Inflammatory macrophage (primary cell): ENCODE measurements at regions not wholly inside any gene's neighbourhood (a gene's known extent, or its start where the extent isn't known, plus 50 kb on each side); places are given as distances from the start of the nearest gene placed in this dataset.
"Not testable (repeated sequence)": the region's sequence is repeated elsewhere in the genome, so short reads cannot be mapped to it uniquely, and the experiment has no call there.

ENCODE experiments used
- DNase-seq, 2 donors: peaks; one replicate each; pipeline ENCODE4 v3.0.0-alpha.2; 2020 to 2022

DNA sequence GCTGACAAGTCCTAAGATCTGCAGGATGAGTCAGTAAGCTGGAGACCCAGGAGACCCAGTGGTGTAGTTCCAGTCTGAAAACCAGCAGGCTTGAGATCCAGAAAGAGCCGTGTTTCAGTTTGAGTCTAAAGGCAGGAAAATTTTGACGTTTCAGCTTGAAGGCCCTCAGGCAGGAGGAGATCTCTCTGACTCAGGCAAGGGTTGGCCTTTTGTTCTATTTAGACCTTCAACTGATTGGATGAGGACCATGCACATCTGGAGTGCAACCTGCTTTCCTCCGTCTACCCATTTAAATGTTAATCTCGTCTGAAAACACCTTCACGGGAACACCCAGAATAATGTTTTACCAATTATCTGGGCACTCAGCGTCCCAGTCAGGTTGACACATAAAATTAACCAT lies 69.5 kb downstream of the NPIPA7 start:
- not testable (repeated sequence) for DNase-seq

DNA sequence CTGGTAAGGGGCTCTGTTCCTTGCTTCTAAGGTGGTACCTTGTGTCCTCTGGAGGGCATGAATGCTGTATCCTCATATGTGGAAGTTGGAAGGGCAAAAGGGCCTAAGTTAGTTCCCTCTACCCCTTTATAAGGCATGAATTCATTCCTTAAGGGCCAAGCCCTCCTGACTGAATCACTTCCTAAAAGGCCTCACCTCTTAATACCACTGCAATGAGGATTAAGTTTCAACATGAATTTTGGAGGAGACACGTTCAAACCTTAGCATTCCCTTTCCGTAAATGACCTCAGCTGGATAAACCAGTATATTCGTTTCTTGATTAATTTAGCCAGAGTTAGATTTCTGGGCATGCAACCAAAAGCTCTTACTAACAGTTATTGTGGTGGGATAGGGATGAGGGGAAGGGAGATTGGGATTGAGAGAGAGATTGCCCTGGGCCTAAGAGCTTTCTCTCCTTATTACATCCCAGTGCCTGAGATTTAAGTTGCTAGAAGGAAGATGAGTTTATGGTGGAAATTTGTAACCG lies 70.8 kb downstream of the NPIPA7 start:
- not testable (repeated sequence) for DNase-seq

DNA sequence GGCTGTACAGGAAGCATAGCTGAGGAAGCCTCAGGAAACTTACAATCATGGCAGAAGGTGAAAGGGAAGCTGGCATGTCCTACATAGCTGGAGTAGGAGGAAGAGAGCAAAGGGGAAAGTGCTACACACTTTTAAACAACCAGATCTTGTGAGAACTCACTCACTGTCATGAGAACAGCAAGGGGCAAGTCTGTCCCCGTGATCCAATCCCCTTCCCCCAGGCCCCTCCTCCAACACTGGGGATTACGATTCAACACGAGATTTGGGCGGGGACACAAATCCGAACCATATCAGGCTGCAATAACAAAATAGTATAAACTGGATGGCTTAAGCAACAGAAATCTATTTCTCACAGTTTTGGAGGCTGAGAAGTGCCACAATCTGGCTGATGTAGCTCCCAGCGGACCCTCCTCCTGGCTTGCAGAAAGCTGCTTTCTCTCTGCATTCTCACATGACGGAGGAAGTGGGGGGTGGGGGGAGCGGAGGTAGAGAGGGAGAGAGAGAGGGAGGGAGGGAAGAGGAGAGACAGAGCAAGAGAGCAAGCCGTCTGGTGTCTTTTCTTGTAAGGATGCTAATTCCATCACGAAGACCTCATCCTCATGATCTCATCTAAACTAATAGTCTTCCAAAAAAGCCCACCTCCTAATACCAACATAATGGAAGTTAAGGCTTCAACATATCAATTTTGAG lies 72.9 kb downstream of the NPIPA7 start:
- not testable (repeated sequence) for DNase-seq

GRCh38 chr16:16458579-16458978 lies 79.6 kb downstream of the NPIPA7 start:
- DNase-seq: not testable (repeated sequence)

DNA sequence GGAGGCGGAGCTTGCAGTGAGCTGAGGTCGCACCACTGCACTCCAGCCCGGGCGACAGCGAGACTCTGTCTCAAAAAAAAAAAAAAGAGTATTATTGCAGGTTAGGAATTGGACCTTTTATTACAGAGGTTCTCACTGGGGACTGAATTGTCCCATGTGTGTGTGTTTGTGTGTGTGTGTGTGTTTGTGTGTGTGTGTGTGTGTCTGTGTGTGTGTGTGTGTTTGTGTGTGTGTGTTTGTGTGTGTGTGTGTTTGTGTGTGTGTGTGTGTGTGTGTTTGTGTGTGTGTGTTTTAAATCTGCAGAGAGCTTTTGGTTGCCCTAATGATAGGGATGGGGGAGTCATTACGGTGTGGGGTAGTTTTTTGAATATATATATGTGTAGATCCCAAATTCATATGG lies 84.9 kb downstream of the NPIPA7 start:
- DNase-seq: not testable (repeated sequence)

GRCh38 chr16:16488919-16489318 lies 110.0 kb downstream of the NPIPA7 start:
- not testable (repeated sequence) for DNase-seq

GRCh38 chr16:16489466-16489865 lies 110.5 kb downstream of the NPIPA7 start:
- not testable (repeated sequence) for DNase-seq

DNA sequence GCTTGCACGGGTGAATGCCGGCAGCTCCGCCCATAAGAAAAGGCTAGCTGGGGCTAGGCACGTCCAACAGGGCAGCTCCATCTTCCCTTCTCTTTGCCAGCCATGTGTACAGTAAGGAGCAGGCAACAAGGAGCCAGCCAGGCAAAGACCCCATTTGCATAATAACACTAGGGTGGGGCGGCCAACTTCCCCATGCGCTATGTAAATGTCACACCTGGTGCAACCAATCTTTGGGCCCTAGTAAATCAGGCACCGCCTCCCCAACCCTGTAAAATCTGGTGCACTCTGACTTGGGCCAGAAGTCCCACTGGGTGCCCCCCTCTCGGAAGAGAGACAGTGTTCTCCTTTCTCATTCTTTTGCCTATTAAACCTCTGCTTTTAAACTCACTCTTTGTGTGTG lies 115.2 kb downstream of the NPIPA7 start:
- not testable (repeated sequence) for DNase-seq

- DNase-seq: not testable (repeated sequence)
Measured at GRCh38 chr16:16494998-16495397, 116.1 kb downstream of the NPIPA7 start.

- not testable (repeated sequence) for DNase-seq
Measured at GRCh38 chr16:16499875-16500274, 120.9 kb downstream of the NPIPA7 start.

GRCh38 chr16:16507041-16507440 lies 128.1 kb downstream of the NPIPA7 start:
- DNase-seq: not testable (repeated sequence)

DNA sequence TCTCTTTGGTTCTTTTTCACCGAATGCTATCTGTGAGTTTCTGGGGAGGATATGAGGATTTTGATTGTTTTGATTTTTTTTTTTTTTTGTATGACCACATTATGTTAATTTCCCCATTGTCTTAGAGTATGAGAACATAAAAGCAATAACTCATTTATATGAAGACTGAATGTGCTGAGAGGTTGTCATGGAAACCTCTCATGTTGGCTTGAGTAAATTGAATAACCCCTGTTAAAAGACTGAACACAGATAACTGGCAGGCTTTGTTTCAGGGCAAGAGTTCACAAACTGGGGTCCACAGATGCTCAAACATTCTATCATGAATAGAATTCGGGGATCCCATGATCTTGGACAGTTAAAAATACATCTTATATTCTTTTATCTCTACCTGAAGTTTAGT lies 129.4 kb downstream of the NPIPA7 start:
- not testable (repeated sequence) for DNase-seq

DNA sequence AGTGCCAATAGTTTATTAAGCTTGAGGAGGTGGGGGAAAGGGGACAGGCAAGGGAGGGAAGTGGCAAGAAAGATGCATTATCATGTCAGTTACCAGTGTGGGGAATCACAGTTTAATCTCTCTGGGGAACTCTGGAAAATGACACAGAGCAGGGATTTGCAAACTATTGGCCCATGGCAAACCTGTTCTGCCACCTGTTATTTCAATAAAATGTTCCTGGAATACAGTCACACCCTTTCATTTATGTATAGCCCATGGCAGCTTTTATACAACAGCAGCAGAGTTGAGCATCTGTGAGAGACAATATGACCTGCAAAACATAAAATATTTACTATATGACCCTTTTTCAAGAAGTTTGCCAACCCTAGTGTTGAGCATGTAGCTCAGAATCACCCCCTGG lies 140.5 kb downstream of the NPIPA7 start:
- not testable (repeated sequence) for DNase-seq

DNA sequence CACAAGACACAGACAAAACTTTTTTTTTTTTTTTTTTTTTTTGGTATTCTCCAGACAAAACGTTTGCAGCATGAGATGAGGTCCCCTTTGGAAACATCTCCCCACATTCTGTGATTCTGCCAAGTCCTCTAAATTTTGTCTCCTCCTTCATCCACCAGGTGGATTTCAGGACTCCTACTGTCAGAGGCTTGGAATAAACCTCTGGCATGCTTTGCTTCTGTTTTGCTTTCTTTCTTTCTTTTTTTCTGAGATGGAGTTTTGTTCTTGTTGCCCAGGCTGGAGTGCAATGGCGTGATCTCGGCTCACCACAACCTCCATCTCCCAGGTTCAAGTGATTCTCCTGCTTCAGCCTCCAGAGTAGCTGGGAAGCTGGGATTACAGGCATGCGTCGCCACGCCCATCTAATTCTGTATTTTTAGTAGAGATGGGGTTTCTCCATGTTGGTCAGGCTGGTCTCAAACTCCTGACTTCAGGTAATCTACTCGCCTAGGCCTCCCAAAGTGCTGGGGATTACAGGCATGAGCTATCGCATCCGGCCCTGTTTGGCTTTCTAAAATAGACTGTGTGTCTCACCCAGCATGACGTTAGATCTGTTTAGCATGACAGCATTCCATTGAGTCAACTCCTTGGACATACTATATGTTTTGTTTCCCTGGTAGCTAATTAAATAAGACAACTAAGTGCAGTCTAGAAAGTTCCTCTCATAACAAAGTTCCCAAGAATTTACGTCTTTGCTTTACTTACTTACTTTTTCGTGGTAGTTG lies 142.5 kb downstream of the NPIPA7 start:
- not testable (repeated sequence) for DNase-seq

DNA sequence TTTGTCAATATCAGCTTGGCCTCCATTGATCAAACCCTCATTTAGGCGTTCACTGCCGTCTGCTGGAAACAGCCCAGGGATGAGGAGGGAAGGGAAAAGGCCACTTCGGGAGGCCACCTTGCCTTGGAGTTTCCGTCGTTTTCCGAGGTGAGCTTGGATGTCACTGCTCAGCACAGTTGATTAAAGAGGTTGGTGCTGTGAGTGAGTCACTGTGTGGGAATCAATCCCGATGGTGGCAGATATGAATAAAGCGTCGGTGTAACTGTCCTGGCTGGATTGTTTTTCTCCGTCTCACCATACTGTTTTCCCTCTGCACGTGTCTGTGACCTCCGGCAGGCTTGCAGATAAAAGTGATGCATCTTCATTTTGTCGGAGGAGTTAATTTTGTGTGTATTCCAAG lies 148.1 kb downstream of the NPIPA7 start:
- DNase-seq: not testable (repeated sequence)

- not testable (repeated sequence) for DNase-seq
Measured at GRCh38 chr16:16530744-16531143, 151.8 kb downstream of the NPIPA7 start.

- not testable (repeated sequence) for DNase-seq
Measured at GRCh38 chr16:16535565-16535964, 156.6 kb downstream of the NPIPA7 start.

GRCh38 chr16:16536151-16536550 lies 157.2 kb downstream of the NPIPA7 start:
- not testable (repeated sequence) for DNase-seq

- DNase-seq: not testable (repeated sequence)
Measured at GRCh38 chr16:16549710-16550109, 170.8 kb downstream of the NPIPA7 start.

DNA sequence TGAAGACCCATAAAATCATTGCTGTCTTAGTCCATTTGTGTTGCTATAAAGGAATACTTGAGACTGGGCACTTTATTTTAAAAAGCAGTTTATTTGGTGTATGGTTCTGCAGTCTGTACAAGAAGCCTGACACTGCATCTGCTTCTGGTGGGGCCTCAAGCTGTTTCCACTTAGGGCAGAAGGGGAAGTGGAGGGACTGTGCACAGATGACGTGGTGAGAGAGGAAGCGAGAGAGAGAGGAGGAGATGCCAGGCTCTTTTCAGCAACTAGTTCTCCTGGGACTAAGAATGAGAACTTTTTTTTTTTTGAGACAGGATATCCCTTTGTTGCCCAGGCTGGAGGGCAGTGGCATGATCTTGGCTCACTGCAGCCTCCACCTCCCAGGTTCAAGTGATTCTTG lies 171.9 kb downstream of the NPIPA7 start:
- not testable (repeated sequence) for DNase-seq

DNA sequence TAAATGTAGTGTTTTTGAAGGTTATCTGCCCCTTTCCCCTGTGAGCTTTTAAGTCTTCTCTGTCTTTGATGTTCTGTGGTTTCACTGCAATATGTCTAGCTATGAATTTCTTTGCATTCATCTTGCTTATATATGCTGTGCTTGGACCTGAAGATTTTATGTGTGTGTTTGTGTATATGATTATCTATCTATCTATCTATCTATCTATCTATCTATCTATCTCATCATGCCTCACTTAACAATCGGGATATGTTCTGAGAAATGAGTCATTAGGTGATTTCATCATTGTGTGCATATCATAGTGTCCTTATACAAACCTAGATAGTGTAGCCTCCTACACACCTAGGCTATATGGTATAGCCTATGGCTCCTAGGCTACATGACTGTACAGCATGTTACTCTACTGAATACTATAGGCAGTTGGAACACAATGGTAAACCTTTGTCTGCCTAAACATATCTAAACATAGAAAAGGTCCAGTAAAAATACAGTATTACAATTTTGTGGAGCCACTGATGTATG lies 173.9 kb downstream of the NPIPA7 start:
- not testable (repeated sequence) for DNase-seq

GRCh38 chr16:16559179-16559740 lies 180.3 kb downstream of the NPIPA7 start:
- DNase-seq: not testable (repeated sequence)

- not testable (repeated sequence) for DNase-seq
Measured at GRCh38 chr16:16561532-16561931, 182.6 kb downstream of the NPIPA7 start.
